Lower leg skin (tissue), 4 donors: ENCODE measurements at regions not wholly inside any gene's neighbourhood (a gene's known extent, or its start where the extent isn't known, plus 50 kb on each side); places are given as distances from the start of the nearest gene placed in this dataset.
"Not testable (repeated sequence)": the region's sequence is repeated elsewhere in the genome, so short reads cannot be mapped to it uniquely, and the experiment has no call there.

ENCODE experiments used
- DNase-seq, 2 donors: peaks; one replicate each; pipeline ENCODE4 v3.0.0-alpha.2; 2019; ENCODE audit warnings: low spot score in 2 of 2
- H3K4me3 ChIP-seq: fragments of 200-600 bp; sonication (generic); 2 replicates; pipeline ENCODE4 v1.5.1; 2017; ENCODE audit warnings: mild to moderate bottlenecking, low read depth; ENCODE audit not compliant: poor library complexity, severe bottlenecking
- CTCF ChIP-seq, 3 donors: fragments of 450-650 bp; IDR thresholded peaks; one replicate each; pipeline ENCODE4 v1.5.1; 2016; ENCODE audit warnings: antibody characterized with exemption in 3 of 3, mild to moderate bottlenecking in 3 of 3, moderate library complexity in 2 of 3
- POLR2A ChIP-seq, 2 donors: fragments of 450-650 bp; IDR thresholded peaks; one replicate each; pipeline ENCODE4 v1.6.1; 2016 to 2017; ENCODE audit warnings: antibody characterized with exemption in 2 of 2, mild to moderate bottlenecking in 1 of 2, moderate library complexity in 1 of 2
- WGBS, 2 donors: methylation state at CpG; one replicate each; pipeline ENCODE4 v1.1.5; 2018; 5-methylcytosine and 5-hydroxymethylcytosine counted together
- intact Hi-C: fragments of 100-400 bp; cut with DNase I; formaldehyde crosslinking; loops from one replicate; pipeline ENCODE4 v1.15.0; 2023; ENCODE audit warnings: low total_unique reads

- TF ChIP-seq POLR2A (IDR thresholded peaks at IDR 0.05), result no peak
- TF ChIP-seq CTCF (IDR thresholded peaks at IDR 0.05), result no peak
- intact Hi-C loops, result no loop called here
- DNase-seq, result no peak
- WGBS, 2 donors, result 5% methylated on average over 35 of the region's 35 CpGs
- H3K4me3 ChIP-seq, result no peak overlapping the region
Measured at GRCh38 chr6:28794175-28795002, 129.4 kb downstream of the TRIM27 start.

DNA sequence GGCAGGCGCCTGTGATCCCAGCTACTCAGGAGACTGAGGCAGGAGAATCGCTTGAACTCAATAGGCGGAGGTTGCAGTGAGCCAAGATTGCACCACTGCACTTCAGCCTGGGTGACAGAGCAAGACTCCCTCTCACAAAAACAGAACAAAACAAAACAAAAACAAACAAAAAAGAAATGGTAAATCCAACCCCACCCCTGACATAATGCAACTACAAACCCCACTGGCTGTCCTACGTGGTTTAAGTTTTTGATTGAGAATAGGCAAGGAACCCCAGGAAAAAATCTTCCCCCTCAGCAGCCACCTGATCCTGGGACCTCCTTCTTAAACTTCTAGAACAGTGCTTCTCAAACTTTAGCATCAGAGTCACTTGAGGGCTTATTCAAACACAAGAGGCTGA lies 123.1 kb downstream of the TRIM27 start:
- DNase-seq, H3K4me3 ChIP-seq, intact Hi-C loops: not testable (repeated sequence)
- 80 to 84% methylated on average over 4 of the region's 4 CpGs for WGBS, 2 donors

DNA sequence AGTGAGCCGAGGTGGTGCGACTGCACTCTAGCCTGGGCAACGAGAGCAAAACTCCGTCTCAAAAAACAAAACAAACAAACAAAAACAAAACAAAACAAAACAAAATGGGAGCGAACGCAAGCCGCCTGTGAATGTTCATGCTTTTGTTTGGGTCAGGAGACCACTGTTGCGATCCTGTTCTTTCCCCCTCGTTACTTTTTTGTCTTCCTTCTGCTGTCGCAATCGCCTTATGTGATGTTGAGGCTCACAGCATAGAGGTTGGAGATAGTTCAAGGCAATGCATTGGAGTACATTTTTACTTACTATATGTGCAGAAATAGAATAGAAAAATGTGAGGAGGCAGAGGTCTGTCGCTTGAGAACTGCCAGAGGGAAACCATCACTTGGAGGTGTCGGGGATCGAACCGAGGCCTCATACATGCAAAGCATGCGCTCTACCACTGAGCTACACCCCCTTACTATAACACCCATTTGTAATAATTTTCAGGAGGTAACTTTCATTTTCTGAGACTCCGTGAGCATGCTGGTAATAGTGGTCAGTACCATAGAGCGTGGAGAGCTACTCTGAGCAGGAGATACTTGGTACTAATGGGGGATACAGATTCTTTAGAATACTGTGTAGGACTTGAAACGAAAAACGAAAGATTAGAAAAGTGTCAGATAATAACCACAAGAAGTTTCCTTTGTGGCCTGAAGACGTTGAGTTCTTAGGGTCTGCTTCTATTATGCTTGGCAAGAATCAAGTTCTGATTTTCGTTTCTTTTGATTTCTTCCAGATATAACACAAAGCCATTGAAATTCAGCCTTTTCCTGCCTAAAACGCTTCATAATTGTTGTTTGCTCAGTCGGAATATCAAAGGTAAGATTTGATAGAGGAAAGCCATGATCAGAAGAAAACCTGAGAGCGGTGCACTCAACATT lies 121.1 kb downstream of the TRIM27 start:
- H3K4me3 ChIP-seq, result no peak overlapping the region
- 32 to 40% methylated on average over 25 of the region's 25 CpGs for WGBS, 2 donors
- no peak for DNase-seq
- intact Hi-C loops, result loop anchor here (2.0 kb wide), 1 partner anchor 68 kb away; no protein-coding TSS in a partner anchor
- TF ChIP-seq POLR2A (IDR thresholded peaks at IDR 0.05), result no peak
- no peak for TF ChIP-seq CTCF (IDR thresholded peaks at IDR 0.05)

- H3K4me3 ChIP-seq, result no peak overlapping the region
- DNase-seq, result no peak
- TF ChIP-seq CTCF (IDR thresholded peaks at IDR 0.05), result no peak
- no peak for TF ChIP-seq POLR2A (IDR thresholded peaks at IDR 0.05)
- intact Hi-C loops, result loop anchor here (2.0 kb wide), 1 partner anchor 67 kb away; no protein-coding TSS in a partner anchor
- WGBS, 2 donors, result 5 to 10% methylated on average over 8 of the region's 8 CpGs
Measured at GRCh38 chr6:28803337-28803709, 120.5 kb downstream of the TRIM27 start.

DNA sequence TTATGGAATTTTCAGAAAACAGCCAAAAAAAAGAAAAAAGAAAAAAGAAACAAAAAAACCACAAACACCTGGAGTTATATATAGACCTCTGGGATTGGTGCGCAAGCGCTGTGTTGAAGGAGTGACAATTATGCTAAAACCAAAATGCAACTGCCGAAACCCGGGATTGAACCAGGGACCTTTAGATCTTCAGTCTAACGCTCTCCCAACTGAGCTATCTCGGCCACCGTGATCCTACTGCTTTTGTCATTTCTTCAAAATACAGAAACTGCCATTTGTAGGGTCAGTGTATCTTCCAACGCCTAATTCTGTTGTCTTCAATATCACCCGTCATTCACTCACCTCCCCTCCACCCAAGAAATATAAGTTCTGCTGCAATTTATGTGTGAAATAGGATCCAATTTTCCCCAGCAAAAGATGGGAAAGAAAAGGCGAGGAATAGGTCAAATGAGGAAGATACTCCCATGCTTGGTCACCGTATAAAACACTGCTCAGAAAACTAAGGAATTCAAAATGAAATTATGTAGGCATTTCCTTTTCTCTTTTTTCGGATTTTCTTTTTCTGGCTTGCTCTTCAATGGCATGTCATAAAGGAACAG lies 116.0 kb downstream of the TRIM27 start:
- 4 to 14% methylated on average over 12 of the region's 12 CpGs for WGBS, 2 donors
- intact Hi-C loops, result no loop called here
- TF ChIP-seq POLR2A (IDR thresholded peaks at IDR 0.05), result no peak
- TF ChIP-seq CTCF (IDR thresholded peaks at IDR 0.05), result no peak
- no peak for DNase-seq
- H3K4me3 ChIP-seq, result no peak overlapping the region

- 10 to 12% methylated on average over 13 of the region's 13 CpGs for WGBS, 2 donors
Measured at GRCh38 chr6:28808383-28808782, 115.4 kb downstream of the TRIM27 start.

More at GRCh38 chr6:28808383-28808782, 115.4 kb downstream of the TRIM27 start:
- DNase-seq, result no peak
- TF ChIP-seq POLR2A (IDR thresholded peaks at IDR 0.05) (no peak), CTCF (IDR thresholded peaks at IDR 0.05) (no peak)
- intact Hi-C loops, result no loop called here
- no peak overlapping the region for H3K4me3 ChIP-seq
